ENCODE measurements at regions not wholly inside any gene's neighbourhood (a gene's known extent, or its start where the extent isn't known, plus 50 kb on each side); places are given as distances from the start of the nearest gene placed in this dataset.

DNA sequence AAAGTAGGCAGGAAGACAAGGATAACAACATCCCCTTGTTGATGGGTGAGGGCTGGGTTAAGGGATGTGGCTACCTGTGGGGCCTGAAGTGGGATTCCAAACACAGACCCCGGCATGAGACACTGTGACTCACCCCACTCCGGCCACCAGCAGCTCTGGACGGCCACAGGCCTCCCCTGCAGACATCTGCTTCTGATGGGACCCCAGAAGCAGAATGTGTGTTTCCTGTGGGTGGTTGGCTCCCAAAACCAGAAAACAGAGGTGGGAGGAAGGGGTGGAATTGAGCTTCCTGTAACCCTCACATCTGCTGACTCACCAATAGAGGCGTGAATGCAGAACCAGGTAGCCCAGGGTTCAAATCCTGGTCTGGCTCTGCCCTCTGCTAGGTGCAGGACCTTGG lies 216.6 kb upstream of the PWP1 start:
- Histone ChIP-seq H4K20me1 (replicated peaks; ENCODE audit: control insufficient read depth, extremely low read depth, insufficient read depth, low read length) (no peaks in the 10 kb centered on the region), H3K27ac (ENCODE audit: insufficient read depth, low read depth, low read length) (no peak overlapping the region), H3K9me3 (replicated peaks; ENCODE audit: control insufficient read depth, insufficient read depth, low read length) (no peaks in the 10 kb centered on the region), H3K79me2 (ENCODE audit: control insufficient read depth, insufficient read depth, low read length) (no peaks in the 10 kb centered on the region), H3K4me3 (replicated peaks in 1 of 3; ENCODE audit: insufficient read depth in 1 of 3, low read depth in 1 of 3, low read length in 3 of 3) (no peak overlapping the region), H3K9ac (replicated peaks; ENCODE audit: extremely low read depth, insufficient read depth, low read length) (no peak overlapping the region), H2AFZ (ENCODE audit: low read depth, low read length) (no peak overlapping the region), H3K4me2 (ENCODE audit: insufficient read depth, low read length) (no peak overlapping the region), H3K9me1 (replicated peaks; ENCODE audit: control insufficient read depth, extremely low read depth, insufficient read depth, low read length) (no peaks in the 10 kb centered on the region), H3K4me1 (ENCODE audit: control insufficient read depth, extremely low read depth, insufficient read depth, low read length) (no peaks in the 10 kb centered on the region), H3K36me3 (ENCODE audit: control insufficient read depth in 2 of 2, extremely low read depth in 1 of 2, insufficient read depth in 2 of 2, low read length in 2 of 2) (no peaks in the 10 kb centered on the region), H3K27me3 (ENCODE audit: control insufficient read depth in 2 of 2, insufficient read depth in 2 of 2, low read length in 2 of 2) (no peaks in the 10 kb centered on the region)
- FAIRE-seq (no peak), DNase-seq (ENCODE audit: low read depth, low spot score) (no peak)
- CTCF ChIA-PET: no interaction called here
- dilution Hi-C loops (cut with MboI; ENCODE audit: extremely low pct_ligation_motif_present, low sequenced_read_pairs) (no loop called here), intact Hi-C loops (cut with micrococcal nuclease) (no loop called here)
- no TSS peak for BruUV-seq (replicated peaks)
- TF ChIP-seq FOS (IDR thresholded peaks at IDR 0.05; ENCODE audit: borderline replicate concordance, insufficient read depth, low read length) (no peak), POLR2AphosphoS5 (IDR thresholded peaks at IDR 0.05; ENCODE audit: insufficient read depth, low read depth, low read length) (no peak), JUN (IDR thresholded peaks at IDR 0.05; ENCODE audit: borderline replicate concordance, insufficient read depth, insufficient read length, low read depth) (no peak), MYC (IDR thresholded peaks at IDR 0.05; ENCODE audit: low read depth, low read length) (no peak), EZH2 (IDR thresholded peaks at IDR 0.05; ENCODE audit: borderline replicate concordance, low read depth, low read length, severe bottlenecking) (no peak), POLR2A (IDR thresholded peaks at IDR 0.05; ENCODE audit: low read depth, low read length) (no peak), GATA2 (IDR thresholded peaks at IDR 0.05; ENCODE audit: insufficient read depth, insufficient read length, low read depth, low read length) (no peak)
- TF ChIP-seq, protein P1, sequence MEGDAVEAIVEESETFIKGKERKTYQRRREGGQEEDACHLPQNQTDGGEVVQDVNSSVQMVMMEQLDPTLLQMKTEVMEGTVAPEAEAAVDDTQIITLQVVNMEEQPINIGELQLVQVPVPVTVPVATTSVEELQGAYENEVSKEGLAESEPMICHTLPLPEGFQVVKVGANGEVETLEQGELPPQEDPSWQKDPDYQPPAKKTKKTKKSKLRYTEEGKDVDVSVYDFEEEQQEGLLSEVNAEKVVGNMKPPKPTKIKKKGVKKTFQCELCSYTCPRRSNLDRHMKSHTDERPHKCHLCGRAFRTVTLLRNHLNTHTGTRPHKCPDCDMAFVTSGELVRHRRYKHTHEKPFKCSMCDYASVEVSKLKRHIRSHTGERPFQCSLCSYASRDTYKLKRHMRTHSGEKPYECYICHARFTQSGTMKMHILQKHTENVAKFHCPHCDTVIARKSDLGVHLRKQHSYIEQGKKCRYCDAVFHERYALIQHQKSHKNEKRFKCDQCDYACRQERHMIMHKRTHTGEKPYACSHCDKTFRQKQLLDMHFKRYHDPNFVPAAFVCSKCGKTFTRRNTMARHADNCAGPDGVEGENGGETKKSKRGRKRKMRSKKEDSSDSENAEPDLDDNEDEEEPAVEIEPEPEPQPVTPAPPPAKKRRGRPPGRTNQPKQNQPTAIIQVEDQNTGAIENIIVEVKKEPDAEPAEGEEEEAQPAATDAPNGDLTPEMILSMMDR (IDR thresholded peaks at IDR 0.05; ENCODE audit: extremely low read depth in 1 of 2, insufficient read depth in 1 of 2, low read depth in 1 of 2, low read length in 2 of 2): no peak
- TF ChIP-seq, protein P2, sequence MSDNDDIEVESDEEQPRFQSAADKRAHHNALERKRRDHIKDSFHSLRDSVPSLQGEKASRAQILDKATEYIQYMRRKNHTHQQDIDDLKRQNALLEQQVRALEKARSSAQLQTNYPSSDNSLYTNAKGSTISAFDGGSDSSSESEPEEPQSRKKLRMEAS (IDR thresholded peaks at IDR 0.05; ENCODE audit: insufficient read depth, insufficient read length): no peak
- POLR2A ChIA-PET: no interaction called here
